Left ventricle myocardium inferior (tissue), 1 donor: ENCODE measurements at regions not wholly inside any gene's neighbourhood (a gene's known extent, or its start where the extent isn't known, plus 50 kb on each side); places are given as distances from the start of the nearest gene placed in this dataset.

Experiments
- DNase-seq: peaks from one replicate; pipeline ENCODE4 v3.0.0-alpha.2; 2020
- H3K27ac ChIP-seq: fragments of 200-600 bp; replicated peaks from 2 replicates; pipeline ENCODE4 v1.8.0; 2021
- H3K27me3 ChIP-seq: fragments of 200-600 bp; 2 replicates; pipeline ENCODE4 v1.8.0; 2021; ENCODE audit warnings: low read depth
- H3K36me3 ChIP-seq: fragments of 200-600 bp; 2 replicates; pipeline ENCODE4 v1.8.0; 2021
- H3K4me1 ChIP-seq: fragments of 200-600 bp; 2 replicates; pipeline ENCODE4 v1.8.0; 2021
- H3K4me3 ChIP-seq: fragments of 200-600 bp; 2 replicates; pipeline ENCODE4 v1.8.0; 2021; ENCODE audit warnings: mild to moderate bottlenecking, moderate library complexity
- H3K9me3 ChIP-seq: fragments of 200-600 bp; replicated peaks from 2 replicates; pipeline ENCODE4 v1.8.0; 2021
- CTCF ChIP-seq: fragments of 200-600 bp; IDR thresholded peaks from 2 replicates; pipeline ENCODE4 v1.8.0; 2021; ENCODE audit warnings: antibody characterized with exemption, mild to moderate bottlenecking, borderline replicate concordance
- intact Hi-C: fragments of 100-400 bp; cut with micrococcal nuclease; formaldehyde crosslinking; loops from one replicate; pipeline ENCODE4 v1.11.0; 2022
- donor health status: DM: no; HTN: yes; CAD: no; lungs with severe emphysema.

DNA sequence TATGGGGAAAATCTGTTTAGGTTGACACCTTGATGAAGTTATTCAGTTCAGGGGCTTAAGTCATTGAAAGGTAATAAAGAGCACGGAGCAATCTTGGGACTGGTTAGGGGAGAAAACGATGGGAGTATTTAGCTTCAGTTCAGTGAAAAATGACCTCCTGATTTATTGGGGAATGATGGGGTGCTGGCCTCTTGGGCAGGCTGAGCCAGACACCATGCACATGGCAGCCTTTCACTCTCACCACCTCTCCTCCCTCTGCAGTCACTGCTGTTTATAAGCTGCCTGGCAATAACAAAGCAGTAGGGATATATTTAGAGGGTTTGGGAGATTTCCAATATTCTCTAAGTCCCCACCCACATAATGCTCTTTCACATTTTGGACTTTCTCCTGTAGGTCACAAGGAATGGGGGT is 140.5 kb upstream of the HS3ST2 start:
- H3K27ac ChIP-seq, result peak overlapping the region; percentile 39
- TF ChIP-seq CTCF, result no peak
- peaks cover 37% of the 10 kb centered on the region for H3K27me3 ChIP-seq
- no peak overlapping the region for H3K4me3 ChIP-seq
- intact Hi-C loops, result no loop called here
- H3K36me3 ChIP-seq, result no peaks in the 10 kb centered on the region
- H3K9me3 ChIP-seq, result peaks cover 2% of the 10 kb centered on the region
- DNase-seq, result no peak
- peaks cover 26% of the 10 kb centered on the region for H3K4me1 ChIP-seq

- H3K4me1 ChIP-seq, result peaks cover 26% of the 10 kb centered on the region
- no peak for DNase-seq
- TF ChIP-seq CTCF, result no peak
- H3K27me3 ChIP-seq, result peaks cover 42% of the 10 kb centered on the region
- intact Hi-C loops, result no loop called here
- H3K4me3 ChIP-seq, result no peak overlapping the region
- no peak overlapping the region for H3K27ac ChIP-seq
- H3K36me3 ChIP-seq, result no peaks in the 10 kb centered on the region
- peaks cover 3% of the 10 kb centered on the region for H3K9me3 ChIP-seq
These were observed 139.2 kb upstream of the HS3ST2 start for GRCh38 chr16:22674832-22675191.

DNA sequence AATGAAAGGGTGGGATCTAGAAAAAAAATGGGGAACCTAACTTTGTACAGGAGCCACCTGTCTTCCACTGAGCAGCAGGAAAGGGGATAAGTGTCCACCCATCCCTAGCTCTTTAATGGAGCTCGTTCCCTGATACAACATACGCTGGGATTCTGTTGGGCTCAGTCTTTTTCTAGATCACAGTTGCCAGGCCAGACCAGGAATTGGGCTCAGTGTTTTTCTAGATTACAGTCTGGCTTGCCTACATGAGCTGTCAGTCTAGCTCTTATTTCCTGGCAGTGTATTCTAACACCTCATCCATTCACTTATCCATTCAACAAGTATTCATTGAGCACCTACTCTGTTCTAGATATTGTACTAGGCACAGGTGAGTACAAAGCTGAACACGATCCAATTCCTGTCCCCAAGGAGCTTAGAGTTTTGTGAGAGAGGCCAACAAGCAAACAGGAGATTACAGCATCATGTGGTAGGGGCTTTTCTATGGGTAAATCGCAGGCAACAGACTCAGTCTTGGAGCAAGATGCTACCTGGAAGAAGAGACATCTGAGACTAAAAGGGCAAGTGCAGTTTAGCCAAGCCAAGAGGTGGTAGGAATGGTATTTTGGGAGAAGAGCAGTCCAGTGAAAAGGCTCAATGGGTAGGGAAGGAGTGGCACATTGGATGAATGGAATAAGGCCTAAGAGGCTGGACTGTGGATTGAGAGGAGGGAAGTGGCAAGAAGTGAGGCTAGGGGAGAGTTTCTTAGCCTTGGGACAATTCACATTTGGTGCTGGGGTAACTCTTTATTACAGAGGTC is 138.0 kb upstream of the HS3ST2 start:
- TF ChIP-seq CTCF, result no peak
- Histone ChIP-seq H3K27me3 (peaks cover 49% of the 10 kb centered on the region), H3K4me1 (peaks cover 22% of the 10 kb centered on the region), H3K36me3 (no peaks in the 10 kb centered on the region), H3K4me3 (no peak overlapping the region), H3K9me3 (peaks cover 3% of the 10 kb centered on the region), H3K27ac (no peak overlapping the region)
- DNase-seq, result no peak
- intact Hi-C loops, result no loop called here

GRCh38 chr16:22677024-22677830 is 136.7 kb upstream of the HS3ST2 start:
- Histone ChIP-seq H3K27me3 (peaks cover 57% of the 10 kb centered on the region), H3K9me3 (peaks cover 3% of the 10 kb centered on the region), H3K4me3 (no peak overlapping the region), H3K36me3 (no peaks in the 10 kb centered on the region), H3K27ac (no peak overlapping the region), H3K4me1 (peaks cover 22% of the 10 kb centered on the region)
- DNase-seq, result no peak
- TF ChIP-seq CTCF, result no peak
- intact Hi-C loops, result no loop called here

DNA sequence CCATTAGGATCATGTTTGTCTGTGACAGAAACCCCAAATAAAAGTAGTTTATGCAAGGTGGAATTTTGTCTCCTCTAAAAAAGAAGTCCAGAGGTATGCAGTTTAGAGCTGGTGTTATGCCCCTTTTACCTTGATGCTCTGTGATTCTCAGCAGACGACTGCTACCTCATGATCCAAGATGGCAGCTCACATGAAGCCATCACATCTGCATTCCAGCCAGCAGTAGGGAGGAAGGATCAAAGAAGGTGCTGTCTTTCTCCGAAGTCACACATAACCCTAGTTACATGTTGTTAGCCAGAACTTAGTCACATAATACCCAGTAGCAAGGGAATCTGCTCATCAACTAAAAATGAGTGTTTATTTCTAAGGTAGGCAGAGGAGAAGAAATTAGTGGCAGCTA is 135.7 kb upstream of the HS3ST2 start:
- no peak for DNase-seq
- Histone ChIP-seq H3K4me1 (peaks cover 14% of the 10 kb centered on the region), H3K4me3 (no peak overlapping the region), H3K36me3 (no peaks in the 10 kb centered on the region), H3K27me3 (peaks cover 56% of the 10 kb centered on the region), H3K27ac (no peak overlapping the region), H3K9me3 (peaks cover 3% of the 10 kb centered on the region)
- no peak for TF ChIP-seq CTCF
- intact Hi-C loops, result no loop called here
